Coronary artery (tissue), 2 donors: ENCODE measurements at regions not wholly inside any gene's neighbourhood (a gene's known extent, or its start where the extent isn't known, plus 50 kb on each side); places are given as distances from the start of the nearest gene placed in this dataset.

ENCODE experiments used
- DNase-seq: peaks from one replicate; pipeline ENCODE4 v3.0.0-alpha.2; 2017; ENCODE audit warnings: low spot score
- H3K27ac ChIP-seq, 2 donors: fragments of 200-600 bp; sonication (generic); one replicate each; pipeline ENCODE4 v1.5.1; 2016 to 2019
- H3K4me3 ChIP-seq: fragments of 200-600 bp; sonication (generic); 2 replicates; pipeline ENCODE4 v1.5.1; 2016; ENCODE audit warnings: mild to moderate bottlenecking, moderate library complexity
- CTCF ChIP-seq: fragments of 200-600 bp; sonication (generic); IDR thresholded peaks from one replicate; pipeline ENCODE4 v1.5.1; 2019; ENCODE audit warnings: antibody characterized with exemption

- H3K4me3 ChIP-seq = no peak overlapping the region
- TF ChIP-seq CTCF = no peak
- no peak for DNase-seq
- H3K27ac ChIP-seq = no peak overlapping the region
Measured at GRCh38 chr4:126869967-126870366, 762.8 kb upstream of the INTU start.

GRCh38 chr4:126871810-126872209 lies 760.9 kb upstream of the INTU start:
- Histone ChIP-seq H3K27ac (no peak overlapping the region), H3K4me3 (no peak overlapping the region)
- no peak for TF ChIP-seq CTCF
- DNase-seq = no peak

- no peak overlapping the region for H3K4me3 ChIP-seq
- no peak overlapping the region for H3K27ac ChIP-seq
- DNase-seq = no peak
- TF ChIP-seq CTCF = no peak
Measured at GRCh38 chr4:126874533-126874932, 758.2 kb upstream of the INTU start.

- no peak overlapping the region for H3K27ac ChIP-seq
- no peak for TF ChIP-seq CTCF
- H3K4me3 ChIP-seq = no peak overlapping the region
- no peak for DNase-seq
Measured at GRCh38 chr4:126888968-126889367, 743.8 kb upstream of the INTU start.

- TF ChIP-seq CTCF = no peak
- no peak for DNase-seq
- Histone ChIP-seq H3K4me3 (no peak overlapping the region), H3K27ac (no peak overlapping the region)
Measured at GRCh38 chr4:126890383-126890782, 742.4 kb upstream of the INTU start.

- H3K27ac ChIP-seq = no peak overlapping the region
- DNase-seq = no peak
- H3K4me3 ChIP-seq = no peak overlapping the region
- TF ChIP-seq CTCF = no peak
Measured at GRCh38 chr4:126890994-126891393, 741.8 kb upstream of the INTU start.

GRCh38 chr4:126894963-126895362 lies 737.8 kb upstream of the INTU start:
- H3K27ac ChIP-seq = no peak overlapping the region
- no peak overlapping the region for H3K4me3 ChIP-seq
- TF ChIP-seq CTCF = no peak
- no peak for DNase-seq
